ENCODE measurements at regions not wholly inside any gene's neighbourhood (a gene's known extent, or its start where the extent isn't known, plus 50 kb on each side); places are given as distances from the start of the nearest gene placed in this dataset.

- 88 to 100% (median 94%) methylated on average over 1 of the region's 1 CpG for WGBS, 3 donors
- Histone ChIP-seq H3K9me3 (no peaks in the 10 kb centered on the region), H3K4me3 (no peak overlapping the region), H3K36me3 (no peaks in the 10 kb centered on the region), H3K27ac (no peak overlapping the region), H3K27me3 (no peaks in the 10 kb centered on the region), H3K4me1 (ENCODE audit: insufficient read depth) (no peaks in the 10 kb centered on the region)
- TF ChIP-seq CTCF (IDR thresholded peaks at IDR 0.05) (no peak), POLR2A (IDR thresholded peaks at IDR 0.05) (no peak), EP300 (IDR thresholded peaks at IDR 0.05) (no peak)
- DNase-seq = no peak
- intact Hi-C loops (cut with DNase I) = no loop called here
Observed at GRCh38 chr4:57374866-57375595, 264.8 kb upstream of the IGFBP7 start.

- 74 to 79% (median 76%) methylated on average over 1 of the region's 1 CpG for WGBS, 3 donors
- Histone ChIP-seq H3K4me3 (no peak overlapping the region), H3K27ac (no peak overlapping the region), H3K27me3 (no peaks in the 10 kb centered on the region), H3K9me3 (no peaks in the 10 kb centered on the region), H3K36me3 (no peaks in the 10 kb centered on the region), H3K4me1 (ENCODE audit: insufficient read depth) (no peaks in the 10 kb centered on the region)
- TF ChIP-seq EP300 (IDR thresholded peaks at IDR 0.05) = no peak
- no peak for TF ChIP-seq CTCF (IDR thresholded peaks at IDR 0.05)
- no peak for TF ChIP-seq POLR2A (IDR thresholded peaks at IDR 0.05)
- intact Hi-C loops (cut with DNase I) = no loop called here
- no peak for DNase-seq
Observed at GRCh38 chr4:57373991-57374390, 263.8 kb upstream of the IGFBP7 start.

- no peak overlapping the region for H3K27ac ChIP-seq
- no peaks in the 10 kb centered on the region for H3K27me3 ChIP-seq
- no peak for DNase-seq
- H3K9me3 ChIP-seq = no peaks in the 10 kb centered on the region
- intact Hi-C loops (cut with DNase I) = no loop called here
- no peaks in the 10 kb centered on the region for H3K4me1 ChIP-seq (ENCODE audit: insufficient read depth)
- H3K36me3 ChIP-seq = no peaks in the 10 kb centered on the region
- 86 to 92% (median 89%) methylated on average over 4 of the region's 4 CpGs for WGBS, 3 donors
- H3K4me3 ChIP-seq = no peak overlapping the region
- TF ChIP-seq CTCF (IDR thresholded peaks at IDR 0.05) = no peak
Observed at GRCh38 chr4:57371671-57372070, 261.5 kb upstream of the IGFBP7 start.

- Histone ChIP-seq H3K36me3 (no peaks in the 10 kb centered on the region), H3K27ac (no peak overlapping the region), H3K4me1 (ENCODE audit: insufficient read depth) (no peaks in the 10 kb centered on the region), H3K27me3 (no peaks in the 10 kb centered on the region), H3K9me3 (no peaks in the 10 kb centered on the region), H3K4me3 (no peak overlapping the region)
- TF ChIP-seq POLR2A (IDR thresholded peaks at IDR 0.05) (no peak), CTCF (IDR thresholded peaks at IDR 0.05) (no peak), EP300 (IDR thresholded peaks at IDR 0.05) (no peak)
- intact Hi-C loops (cut with DNase I) = no loop called here
- DNase-seq = no peak
- WGBS, 3 donors = 89% methylated on average over 3 of the region's 3 CpGs
Observed at GRCh38 chr4:57370691-57371090, 260.5 kb upstream of the IGFBP7 start.
